GM10266 (cell line): ENCODE measurements at regions not wholly inside any gene's neighbourhood (a gene's known extent, or its start where the extent isn't known, plus 50 kb on each side); places are given as distances from the start of the nearest gene placed in this dataset.
"Not testable (repeated sequence)": the region's sequence is repeated elsewhere in the genome, so short reads cannot be mapped to it uniquely, and the experiment has no call there.

Experiments used
- DNase-seq: peaks from one replicate; pipeline ENCODE4 v3.0.0; 2012; ENCODE audit errors: extremely low spot score
- CTCF ChIP-seq: IDR thresholded peaks from 2 replicates; pipeline ENCODE4 v1.5.1; 2012; ENCODE audit warnings: mild to moderate bottlenecking, low read depth; ENCODE audit not compliant: control insufficient read depth, insufficient read depth; ENCODE audit errors: missing control alignments

- DNase-seq: no peak
- no peak for TF ChIP-seq CTCF
Observed at GRCh38 chrX:28170713-28171112, 189.5 kb upstream of the DCAF8L1 start.

- no peak for TF ChIP-seq CTCF
- DNase-seq: no peak
Observed at GRCh38 chrX:28158019-28158777, 176.9 kb upstream of the DCAF8L1 start.

- not testable (repeated sequence) for DNase-seq
Observed at GRCh38 chrX:28152263-28152662, 171.0 kb upstream of the DCAF8L1 start.

GRCh38 chrX:28135378-28136047 lies 154.3 kb upstream of the DCAF8L1 start:
- no peak for DNase-seq
- TF ChIP-seq CTCF: no peak

GRCh38 chrX:28133763-28134162 lies 152.5 kb upstream of the DCAF8L1 start:
- no peak for TF ChIP-seq CTCF
- no peak for DNase-seq

DNA sequence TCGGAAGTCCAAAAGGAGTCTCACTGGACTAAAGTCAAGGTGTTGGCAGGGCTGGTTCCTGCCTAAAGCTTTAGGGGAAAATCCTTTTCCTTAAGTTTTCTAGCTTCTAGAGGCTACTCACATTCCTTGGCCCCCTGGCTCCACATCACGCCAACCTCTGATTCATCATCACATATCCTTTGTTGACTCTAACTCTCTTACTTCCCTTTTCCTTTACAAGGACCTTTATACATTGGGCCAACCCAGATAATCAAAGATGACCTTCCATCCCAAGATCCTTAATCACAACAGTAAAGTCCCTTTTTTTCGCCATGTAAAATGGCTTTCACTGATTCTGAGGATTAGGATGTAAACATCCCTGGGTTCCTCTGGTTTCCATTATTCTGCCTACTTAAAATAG lies 146.4 kb upstream of the DCAF8L1 start:
- no peak for DNase-seq
- no peak for TF ChIP-seq CTCF

GRCh38 chrX:28126886-28127285 lies 145.6 kb upstream of the DCAF8L1 start:
- DNase-seq: no peak
- TF ChIP-seq CTCF: no peak
